H1 (cell line): ENCODE measurements at regions not wholly inside any gene's neighbourhood (a gene's known extent, or its start where the extent isn't known, plus 50 kb on each side); places are given as distances from the start of the nearest gene placed in this dataset.

Experiments used
- CTCF ChIP-seq, 3 experiments: IDR thresholded peaks; 1 replicate in 2 of 3; 2 replicates in 1 of 3; pipeline versions ENCODE4 v1.5.1 to v1.6.1; 2011; ENCODE audit warnings: low read length in 3 of 3, mild to moderate bottlenecking in 3 of 3, inconsistent platforms in 2 of 3, low read depth in 1 of 3, moderate library complexity in 1 of 3; ENCODE audit not compliant: insufficient read depth in 1 of 3; ENCODE audit errors: control extremely low read depth in 1 of 3
- HDAC2 ChIP-seq, 2 experiments: fragments of 300-600 bp in 1 of 2; sonication (generic) in 1 of 2; IDR thresholded peaks; 2 replicates each; pipeline ENCODE4 v1.6.1; 2011 to 2012; ENCODE audit warnings: low read depth in 2 of 2, low read length in 2 of 2, mild to moderate bottlenecking in 2 of 2, moderate library complexity in 2 of 2, borderline replicate concordance in 1 of 2, inconsistent platforms in 1 of 2
- JUND ChIP-seq: IDR thresholded peaks from 2 replicates; pipeline ENCODE4 v1.6.1; 2011; ENCODE audit warnings: mild to moderate bottlenecking, improper control_type of control experiment, low read length
- POLR2A ChIP-seq, 2 experiments: IDR thresholded peaks; 1 replicate in 1 of 2; 2 replicates in 1 of 2; pipeline ENCODE4 v1.6.1; 2011; ENCODE audit warnings: low read depth in 2 of 2, low read length in 2 of 2, mild to moderate bottlenecking in 2 of 2; ENCODE audit errors: control extremely low read depth in 1 of 2
- POLR2AphosphoS5 ChIP-seq: IDR thresholded peaks from 2 replicates; pipeline ENCODE4 v1.6.1; 2011; ENCODE audit warnings: low read depth, low read length
- RBBP5 ChIP-seq: IDR thresholded peaks from 2 replicates; pipeline ENCODE4 v1.7.1; 2012; ENCODE audit warnings: low read depth, mild to moderate bottlenecking, inconsistent platforms, low read length, moderate library complexity, borderline replicate concordance
- USF2 ChIP-seq: IDR thresholded peaks from 2 replicates; pipeline ENCODE4 v1.6.1; 2011; ENCODE audit warnings: low read length, improper control_type of control experiment

DNA sequence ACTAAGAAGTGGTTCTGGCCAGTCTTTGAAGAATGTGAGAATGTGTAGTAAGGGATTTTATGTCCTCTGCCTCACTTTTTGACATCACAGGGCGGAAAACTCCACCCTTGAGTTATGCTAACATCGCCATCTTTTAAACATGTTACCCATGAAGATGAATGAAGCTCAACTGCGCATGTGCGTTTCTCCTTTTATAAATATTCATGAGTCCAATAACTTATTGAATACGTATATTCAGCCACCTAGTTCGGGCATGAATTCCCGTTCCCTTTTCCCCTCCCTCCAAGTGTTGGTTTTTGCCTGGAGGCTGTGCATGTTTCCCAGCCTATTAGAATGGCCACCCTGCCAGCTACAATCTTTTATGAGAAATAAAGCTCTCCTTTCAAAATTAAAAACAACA is 51.7 kb upstream of the STPG2 start:
- TF ChIP-seq RBBP5: no peak
- TF ChIP-seq POLR2AphosphoS5: no peak
- TF ChIP-seq CTCF (IDR thresholded peaks at IDR 0.05; ENCODE audit: control extremely low read depth in 1 of 3, insufficient read depth in 1 of 3, low read depth in 1 of 3, low read length in 3 of 3): no peak
- no peak for TF ChIP-seq POLR2A (IDR thresholded peaks at IDR 0.05; ENCODE audit: control extremely low read depth in 1 of 2, low read depth in 2 of 2, low read length in 2 of 2)
- no peak for TF ChIP-seq JUND
- no peak for TF ChIP-seq USF2
- TF ChIP-seq HDAC2 (IDR thresholded peaks at IDR 0.05; ENCODE audit: borderline replicate concordance in 1 of 2, low read depth in 2 of 2, low read length in 2 of 2): no peak
